ENCODE measurements at regions not wholly inside any gene's neighbourhood (a gene's known extent, or its start where the extent isn't known, plus 50 kb on each side); places are given as distances from the start of the nearest gene placed in this dataset.

GRCh38 chr12:72889791-72890190 is 617.6 kb downstream of the TRHDE start:
- H2BK120ac ChIP-seq (ENCODE audit: low read depth, low read length, poor library complexity, severe bottlenecking): no peak overlapping the region
- no peak overlapping the region for H2BK5ac ChIP-seq (ENCODE audit: insufficient read length, low read length)
- no peak overlapping the region for H4K8ac ChIP-seq (replicated peaks; ENCODE audit: insufficient read length, low read depth, low read length)
- no peak overlapping the region for H4K5ac ChIP-seq (ENCODE audit: insufficient read length, low read depth, low read length)
- H4K91ac ChIP-seq (ENCODE audit: insufficient read length, low read depth, low read length): no peak overlapping the region
- no peak overlapping the region for H2AK5ac ChIP-seq (ENCODE audit: insufficient read length, low read length)
- H3K4me1 ChIP-seq (ENCODE audit: insufficient read depth, low read length): peaks cover 3% of the 10 kb centered on the region
- H3K56ac ChIP-seq (ENCODE audit: insufficient read length, low read depth, low read length): no peak overlapping the region
- H2BK20ac ChIP-seq (ENCODE audit: low read depth, low read length, poor library complexity, severe bottlenecking): no peak overlapping the region
- H3K27ac ChIP-seq (ENCODE audit: insufficient read length, low read depth, low read length): no peak overlapping the region
- H3K79me1 ChIP-seq (ENCODE audit: insufficient read depth, low read depth, low read length, poor library complexity, severe bottlenecking): no peaks in the 10 kb centered on the region
- no peak overlapping the region for H2BK15ac ChIP-seq (ENCODE audit: low read depth, low read length)
- H3K4ac ChIP-seq (ENCODE audit: low read depth, low read length): no peak overlapping the region
- no peak for DNase-seq
- no peaks in the 10 kb centered on the region for H3K9me3 Mint-ChIP-seq
- WGBS (ENCODE audit: extremely low coverage, insufficient read length, low lambda C conversion rate): no CpG with 5 or more reads among the region's 1 CpG
- no peak overlapping the region for H3K23ac ChIP-seq (ENCODE audit: insufficient read length, low read depth, low read length)
- no peaks in the 10 kb centered on the region for H4K20me1 ChIP-seq (ENCODE audit: control insufficient read depth, insufficient read depth, insufficient read length)
- TF ChIP-seq CTCF (conservative IDR thresholded peaks at IDR 0.05): no peak
- H3T11ph ChIP-seq (ENCODE audit: low read length): no peak overlapping the region
- no peak overlapping the region for H3K27ac Mint-ChIP-seq
- no peaks in the 10 kb centered on the region for H3K36me3 Mint-ChIP-seq (ENCODE audit: insufficient read depth in 1 of 3, low read depth in 3 of 3)
- H2AFZ ChIP-seq (ENCODE audit: low read length): no peak overlapping the region
- H3K27me3 ChIP-seq (ENCODE audit: insufficient read depth, low read length): no peaks in the 10 kb centered on the region
- H2BK12ac ChIP-seq (ENCODE audit: insufficient read length, low read depth, low read length): no peak overlapping the region
- H3K4me3 Mint-ChIP-seq: no peak overlapping the region
- H3K9ac ChIP-seq (ENCODE audit: extremely low read depth, insufficient read length, low read length): no peak overlapping the region
- H3K79me2 ChIP-seq (ENCODE audit: insufficient read depth, low read length): no peaks in the 10 kb centered on the region
- no peaks in the 10 kb centered on the region for H3K23me2 ChIP-seq (ENCODE audit: insufficient read length, low read depth, low read length, poor library complexity, severe bottlenecking)
- no peak overlapping the region for H3K4me2 ChIP-seq (ENCODE audit: insufficient read depth, insufficient read length, low read length)
- no peaks in the 10 kb centered on the region for H3K9me3 ChIP-seq (ENCODE audit: control insufficient read depth, low read depth, low read length)
- H3K4me1 Mint-ChIP-seq: peaks cover 20 to 24% of the 10 kb centered on the region in 2 experiments
- no peak overlapping the region for H3K14ac ChIP-seq (ENCODE audit: insufficient read depth, low read length)
- H3K18ac ChIP-seq (ENCODE audit: insufficient read length, low read depth, low read length): no peak overlapping the region
- no peaks in the 10 kb centered on the region for H3K27me3 Mint-ChIP-seq (ENCODE audit: low read depth)

All from H9 (cell line).